ENCODE measurements at regions not wholly inside any gene's neighbourhood (a gene's known extent, or its start where the extent isn't known, plus 50 kb on each side); places are given as distances from the start of the nearest gene placed in this dataset.
A peak's percentile ranks its signal among the peaks of the same experiment; 100 is the strongest.
"Not testable (repeated sequence)": the region's sequence is repeated elsewhere in the genome, so short reads cannot be mapped to it uniquely, and the experiment has no call there.

GRCh38 chr6:28585335-28585734 lies 59.7 kb downstream of the GPX5 start:
- no peak for DNase-seq

GRCh38 chr6:28586324-28586723 lies 60.6 kb downstream of the GPX5 start:
- DNase-seq: no peak

- DNase-seq: no peak
These were observed 61.5 kb downstream of the GPX5 start for GRCh38 chr6:28586962-28587745.

GRCh38 chr6:28587746-28588075 lies 62.0 kb downstream of the GPX5 start:
- no peak for DNase-seq

- no peak for DNase-seq
These were observed 63.0 kb downstream of the GPX5 start for GRCh38 chr6:28588666-28589065.

- DNase-seq: peak; percentile 22
These were observed 63.7 kb downstream of the GPX5 start for GRCh38 chr6:28589234-28589956.

GRCh38 chr6:28589957-28590349 lies 64.3 kb downstream of the GPX5 start:
- DNase-seq: no peak

GRCh38 chr6:28597217-28597835 lies 71.6 kb downstream of the GPX5 start:
- DNase-seq: no peak

- no peak for DNase-seq
These were observed 72.4 kb downstream of the GPX5 start for GRCh38 chr6:28597924-28598722.

- DNase-seq: no peak
These were observed 73.3 kb downstream of the GPX5 start for GRCh38 chr6:28598757-28599686.

- no peak for DNase-seq
These were observed 74.6 kb downstream of the GPX5 start for GRCh38 chr6:28600245-28600644.

GRCh38 chr6:28603891-28604290 lies 78.2 kb downstream of the GPX5 start:
- no peak for DNase-seq

- no peak for DNase-seq
These were observed 81.0 kb downstream of the GPX5 start for GRCh38 chr6:28606424-28607391.

GRCh38 chr6:28607990-28608389 lies 82.3 kb downstream of the GPX5 start:
- no peak for DNase-seq

- DNase-seq: no peak
These were observed 84.0 kb downstream of the GPX5 start for GRCh38 chr6:28609672-28610071.

- DNase-seq: no peak
These were observed 89.9 kb downstream of the GPX5 start for GRCh38 chr6:28615616-28615954.

- DNase-seq: no peak
These were observed 90.5 kb downstream of the GPX5 start for GRCh38 chr6:28615955-28616747.

GRCh38 chr6:28618898-28619555 lies 93.3 kb downstream of the GPX5 start:
- DNase-seq: no peak

- not testable (repeated sequence) for DNase-seq
These were observed 95.6 kb downstream of the GPX5 start for GRCh38 chr6:28621268-28621667.

GRCh38 chr6:28623242-28623641 lies 97.6 kb downstream of the GPX5 start:
- not testable (repeated sequence) for DNase-seq
